H9 (cell line): ENCODE measurements at regions not wholly inside any gene's neighbourhood (a gene's known extent, or its start where the extent isn't known, plus 50 kb on each side); places are given as distances from the start of the nearest gene placed in this dataset.

Source experiments
- DNase-seq: peaks from one replicate; pipeline ENCODE4 v3.0.0-alpha.2; 2017
- H2AFZ ChIP-seq: one replicate; pipeline ENCODE4 v1.6.1; 2013; ENCODE audit warnings: mild to moderate bottlenecking, low read length, control low read depth, moderate library complexity
- H2AK5ac ChIP-seq: 2 replicates; pipeline ENCODE4 v1.6.1; 2013; ENCODE audit warnings: low read length, control low read depth, mixed read lengths; ENCODE audit not compliant: insufficient read length
- H2BK120ac ChIP-seq: one replicate; pipeline ENCODE4 v1.6.1; 2013; ENCODE audit warnings: low read depth, mild to moderate bottlenecking, low read length, control low read depth, inconsistent platforms; ENCODE audit not compliant: poor library complexity, severe bottlenecking
- H2BK12ac ChIP-seq: 2 replicates; pipeline ENCODE4 v1.6.1; 2013; ENCODE audit warnings: low read length, control low read depth, mixed read lengths, low read depth; ENCODE audit not compliant: insufficient read length
- H2BK15ac ChIP-seq: 2 replicates; pipeline ENCODE4 v1.6.1; 2013; ENCODE audit warnings: low read depth, low read length, control low read depth
- H2BK20ac ChIP-seq: one replicate; pipeline ENCODE4 v1.6.1; 2013; ENCODE audit warnings: low read depth, mild to moderate bottlenecking, low read length, control low read depth, inconsistent platforms; ENCODE audit not compliant: poor library complexity, severe bottlenecking
- H2BK5ac ChIP-seq: 2 replicates; pipeline ENCODE4 v1.6.1; 2013; ENCODE audit warnings: low read length, control low read depth, mixed read lengths; ENCODE audit not compliant: insufficient read length
- H3K14ac ChIP-seq: 2 replicates; pipeline ENCODE4 v1.6.1; 2013; ENCODE audit warnings: low read length, control low read depth; ENCODE audit not compliant: insufficient read depth
- H3K18ac ChIP-seq: 2 replicates; pipeline ENCODE4 v1.6.1; 2013; ENCODE audit warnings: low read depth, mild to moderate bottlenecking, mixed read lengths, low read length, control low read depth; ENCODE audit not compliant: insufficient read length
- H3K23ac ChIP-seq: 2 replicates; pipeline ENCODE4 v1.6.1; 2013; ENCODE audit warnings: low read length, control low read depth, mixed read lengths, low read depth; ENCODE audit not compliant: insufficient read length
- H3K23me2 ChIP-seq: 2 replicates; pipeline ENCODE4 v1.6.1; 2013; ENCODE audit warnings: low read depth, mild to moderate bottlenecking, mixed read lengths, low read length, control low read depth; ENCODE audit not compliant: insufficient read length, poor library complexity, severe bottlenecking
- H3K27ac ChIP-seq: 2 replicates; pipeline ENCODE4 v1.5.1; 2013; ENCODE audit warnings: low read length, control low read depth, mixed read lengths, low read depth; ENCODE audit not compliant: insufficient read length
- H3K27me3 ChIP-seq: 2 replicates; pipeline ENCODE4 v1.6.1; 2013; ENCODE audit warnings: low read length, control low read depth, inconsistent platforms; ENCODE audit not compliant: insufficient read depth
- H3K4ac ChIP-seq: 2 replicates; pipeline ENCODE4 v1.6.1; 2013; ENCODE audit warnings: low read depth, mild to moderate bottlenecking, control low read depth, inconsistent platforms, low read length, moderate library complexity
- H3K4me1 ChIP-seq: 2 replicates; pipeline ENCODE4 v1.6.1; 2013; ENCODE audit warnings: low read length, control low read depth, inconsistent platforms; ENCODE audit not compliant: insufficient read depth
- H3K4me2 ChIP-seq: 2 replicates; pipeline ENCODE4 v1.6.1; 2013; ENCODE audit warnings: low read length, control low read depth, mixed read lengths; ENCODE audit not compliant: insufficient read length, insufficient read depth
- H3K56ac ChIP-seq: 2 replicates; pipeline ENCODE4 v1.6.1; 2013; ENCODE audit warnings: low read depth, mild to moderate bottlenecking, mixed read lengths, low read length, control low read depth; ENCODE audit not compliant: insufficient read length
- H3K79me1 ChIP-seq: 2 replicates; pipeline ENCODE4 v1.6.1; 2013; ENCODE audit warnings: low read depth, mild to moderate bottlenecking, moderate library complexity, low read length, control low read depth, inconsistent platforms; ENCODE audit not compliant: insufficient read depth, poor library complexity, severe bottlenecking
- H3K79me2 ChIP-seq: 2 replicates; pipeline ENCODE4 v1.6.1; 2013; ENCODE audit warnings: low read length, control low read depth, inconsistent platforms; ENCODE audit not compliant: insufficient read depth
- H3K9ac ChIP-seq: 2 replicates; pipeline ENCODE4 v1.6.1; 2013; ENCODE audit warnings: low read length, control low read depth, mixed read lengths; ENCODE audit not compliant: insufficient read length; ENCODE audit errors: extremely low read depth
- H3K9me3 ChIP-seq: one replicate; pipeline ENCODE4 v1.6.1; 2013; ENCODE audit warnings: low read depth, low read length, inconsistent platforms; ENCODE audit not compliant: control insufficient read depth
- H3T11ph ChIP-seq: one replicate; pipeline ENCODE4 v1.6.1; 2013; ENCODE audit warnings: mild to moderate bottlenecking, low read length, control low read depth, inconsistent platforms
- H4K20me1 ChIP-seq: one replicate; pipeline ENCODE4 v1.6.1; 2013; ENCODE audit not compliant: control insufficient read depth, insufficient read length, insufficient read depth
- H4K5ac ChIP-seq: 2 replicates; pipeline ENCODE4 v1.6.1; 2013; ENCODE audit warnings: low read depth, mild to moderate bottlenecking, mixed read lengths, low read length, control low read depth; ENCODE audit not compliant: insufficient read length
- H4K8ac ChIP-seq: replicated peaks from 2 replicates; pipeline ENCODE4 v1.6.1; 2013; ENCODE audit warnings: low read length, control low read depth, mixed read lengths, low read depth; ENCODE audit not compliant: insufficient read length
- H4K91ac ChIP-seq: 2 replicates; pipeline ENCODE4 v1.6.1; 2013; ENCODE audit warnings: low read depth, mild to moderate bottlenecking, moderate library complexity, mixed read lengths, low read length, control low read depth; ENCODE audit not compliant: insufficient read length
- H3K27ac Mint-ChIP-seq, 3 experiments: 2 replicates in 2 of 3; 3 replicates in 1 of 3; pipeline ENCODE4 v1.8.0; 2020 to 2021; ENCODE audit warnings: mixed read lengths in 3 of 3, mild to moderate bottlenecking in 1 of 3, moderate library complexity in 1 of 3
- H3K27me3 Mint-ChIP-seq: 2 replicates; pipeline ENCODE4 v1.8.0; 2021; ENCODE audit warnings: low read depth, mild to moderate bottlenecking, moderate library complexity, mixed read lengths
- H3K36me3 Mint-ChIP-seq, 3 experiments: 2 replicates in 2 of 3; 3 replicates in 1 of 3; pipeline ENCODE4 v1.8.0; 2020 to 2021; ENCODE audit warnings: low read depth in 3 of 3, mixed read lengths in 3 of 3; ENCODE audit not compliant: insufficient read depth in 1 of 3
- H3K4me1 Mint-ChIP-seq, 2 experiments: 2 replicates each; pipeline ENCODE4 v1.8.0; 2020; ENCODE audit warnings: mixed read lengths in 2 of 2
- H3K4me3 Mint-ChIP-seq, 2 experiments: 2 replicates in 1 of 2; 3 replicates in 1 of 2; pipeline ENCODE4 v1.8.0; 2020 to 2021; ENCODE audit warnings: mild to moderate bottlenecking in 2 of 2, mixed read lengths in 2 of 2, moderate library complexity in 1 of 2
- H3K9me3 Mint-ChIP-seq, 2 experiments: 2 replicates in 1 of 2; 3 replicates in 1 of 2; pipeline ENCODE4 v1.8.0; 2020; ENCODE audit warnings: mild to moderate bottlenecking in 2 of 2, mixed read lengths in 2 of 2, moderate library complexity in 1 of 2
- TF ChIP-seq, protein P1 (sequence below): fragments of 200-600 bp; sonication (generic); conservative IDR thresholded peaks from 3 replicates; pipeline ENCODE4 v1.8.0; 2021; ENCODE audit warnings: antibody characterized with exemption, mild to moderate bottlenecking

DNA sequence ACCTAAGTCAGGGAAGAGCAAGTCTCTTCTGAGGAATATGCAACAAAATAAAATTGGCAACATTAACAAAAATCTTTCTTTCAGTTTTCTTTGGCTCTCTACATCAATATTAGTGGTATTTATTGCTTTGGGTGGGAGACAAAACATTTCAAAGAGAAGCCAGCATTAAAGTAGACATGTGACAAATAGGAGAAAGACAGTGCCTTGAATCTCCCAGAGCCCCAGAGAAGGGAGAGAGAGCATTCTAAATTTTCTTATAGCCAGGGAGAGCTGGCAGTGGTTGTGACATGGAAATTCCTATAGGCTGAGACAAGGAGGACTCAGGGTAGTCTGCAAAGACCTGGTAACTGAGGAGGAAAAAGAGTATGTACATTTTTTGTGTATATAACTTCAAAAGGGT lies 79.4 kb upstream of the NREP start:
- Histone ChIP-seq H3K23me2 (no peaks in the 10 kb centered on the region), H3K9ac (no peak overlapping the region), H4K5ac (no peak overlapping the region), H2BK20ac (no peak overlapping the region), H2BK12ac (no peak overlapping the region), H3K23ac (no peak overlapping the region), H3K14ac (no peak overlapping the region), H2BK15ac (no peak overlapping the region), H3K4me1 (no peaks in the 10 kb centered on the region), H2AK5ac (no peak overlapping the region), H4K20me1 (no peaks in the 10 kb centered on the region), H3K4me2 (no peak overlapping the region), H3K56ac (no peak overlapping the region), H2BK120ac (no peak overlapping the region), H2BK5ac (no peak overlapping the region), H3K9me3 (no peaks in the 10 kb centered on the region), H3K4ac (no peak overlapping the region), H4K91ac (no peak overlapping the region), H3K79me2 (no peaks in the 10 kb centered on the region), H3K27me3 (no peaks in the 10 kb centered on the region), H2AFZ (no peak overlapping the region), H4K8ac (no peak overlapping the region), H3K18ac (no peak overlapping the region), H3T11ph (no peak overlapping the region), H3K27ac (no peak overlapping the region), H3K79me1 (no peaks in the 10 kb centered on the region)
- DNase-seq: no peak
- H3K27me3 Mint-ChIP-seq: no peaks in the 10 kb centered on the region
- no peak overlapping the region for H3K4me3 Mint-ChIP-seq
- H3K9me3 Mint-ChIP-seq: no peaks in the 10 kb centered on the region
- TF ChIP-seq, protein P1, sequence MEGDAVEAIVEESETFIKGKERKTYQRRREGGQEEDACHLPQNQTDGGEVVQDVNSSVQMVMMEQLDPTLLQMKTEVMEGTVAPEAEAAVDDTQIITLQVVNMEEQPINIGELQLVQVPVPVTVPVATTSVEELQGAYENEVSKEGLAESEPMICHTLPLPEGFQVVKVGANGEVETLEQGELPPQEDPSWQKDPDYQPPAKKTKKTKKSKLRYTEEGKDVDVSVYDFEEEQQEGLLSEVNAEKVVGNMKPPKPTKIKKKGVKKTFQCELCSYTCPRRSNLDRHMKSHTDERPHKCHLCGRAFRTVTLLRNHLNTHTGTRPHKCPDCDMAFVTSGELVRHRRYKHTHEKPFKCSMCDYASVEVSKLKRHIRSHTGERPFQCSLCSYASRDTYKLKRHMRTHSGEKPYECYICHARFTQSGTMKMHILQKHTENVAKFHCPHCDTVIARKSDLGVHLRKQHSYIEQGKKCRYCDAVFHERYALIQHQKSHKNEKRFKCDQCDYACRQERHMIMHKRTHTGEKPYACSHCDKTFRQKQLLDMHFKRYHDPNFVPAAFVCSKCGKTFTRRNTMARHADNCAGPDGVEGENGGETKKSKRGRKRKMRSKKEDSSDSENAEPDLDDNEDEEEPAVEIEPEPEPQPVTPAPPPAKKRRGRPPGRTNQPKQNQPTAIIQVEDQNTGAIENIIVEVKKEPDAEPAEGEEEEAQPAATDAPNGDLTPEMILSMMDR: no peak
- no peak overlapping the region for H3K27ac Mint-ChIP-seq
- peaks cover 0 to 4% of the 10 kb centered on the region in 2 experiments; a peak in 2 of 4 replicates for H3K4me1 Mint-ChIP-seq
- no peaks in the 10 kb centered on the region for H3K36me3 Mint-ChIP-seq
